ENCODE measurements at regions not wholly inside any gene's neighbourhood (a gene's known extent, or its start where the extent isn't known, plus 50 kb on each side); places are given as distances from the start of the nearest gene placed in this dataset.

- DNase-seq (ENCODE audit: low read depth, low spot score) (no peak), FAIRE-seq (no peak)
- Histone ChIP-seq H3K4me2 (ENCODE audit: control insufficient read depth, extremely low read depth, insufficient read depth, low read depth, low read length) (no peak overlapping the region), H3K4me3 (ENCODE audit: control insufficient read depth in 2 of 3, extremely low read depth in 1 of 3, insufficient read depth in 2 of 3, low read depth in 1 of 3, low read length in 3 of 3) (no peak overlapping the region), H2AFZ (ENCODE audit: control insufficient read depth, low read length) (no peak overlapping the region), H3K9me3 (ENCODE audit: control insufficient read depth, low read depth, low read length) (no peaks in the 10 kb centered on the region), H3K79me2 (ENCODE audit: control insufficient read depth, insufficient read depth, low read length) (no peaks in the 10 kb centered on the region), H3K4me1 (ENCODE audit: control insufficient read depth, extremely low read depth, insufficient read depth, low read length) (no peaks in the 10 kb centered on the region), H3K9ac (ENCODE audit: control insufficient read depth, extremely low read depth, insufficient read depth, low read length) (no peak overlapping the region), H4K20me1 (ENCODE audit: control insufficient read depth, extremely low read depth, insufficient read depth, low read length) (no peaks in the 10 kb centered on the region), H3K27me3 (ENCODE audit: control insufficient read depth, extremely low read depth, insufficient read depth, low read length) (no peaks in the 10 kb centered on the region), H3K36me3 (ENCODE audit: control insufficient read depth in 2 of 2, extremely low read depth in 1 of 2, insufficient read depth in 2 of 2, low read length in 2 of 2) (no peaks in the 10 kb centered on the region), H3K27ac (ENCODE audit: control insufficient read depth, insufficient read depth, low read length) (no peak overlapping the region), H3K9me1 (ENCODE audit: control insufficient read depth, extremely low read depth, insufficient read depth, low read length) (no peaks in the 10 kb centered on the region)
- dilution Hi-C loops (cut with MboI; ENCODE audit: extremely low pct_ligation_motif_present, low sequenced_read_pairs) = no loop called here
- TF ChIP-seq EZH2 (IDR thresholded peaks at IDR 0.05; ENCODE audit: low read length) = no peak
- no peak for TF ChIP-seq CTCF (optimal IDR thresholded peaks at IDR 0.05 in 1 of 3, IDR thresholded peaks at IDR 0.05 in 1 of 3, conservative IDR thresholded peaks at IDR 0.05 in 1 of 3; ENCODE audit: extremely low read depth in 1 of 3, insufficient read depth in 2 of 3, low read length in 3 of 3)
Measured at GRCh38 chr5:104355350-104355749, 792.8 kb upstream of the NUDT12 start.

GRCh38 chr5:104353371-104353770, 790.8 kb upstream of the NUDT12 start:
- H4K20me1 ChIP-seq (ENCODE audit: control insufficient read depth, extremely low read depth, insufficient read depth, low read length) = no peaks in the 10 kb centered on the region
- H3K4me2 ChIP-seq (ENCODE audit: control insufficient read depth, extremely low read depth, insufficient read depth, low read depth, low read length) = no peak overlapping the region
- H3K79me2 ChIP-seq (ENCODE audit: control insufficient read depth, insufficient read depth, low read length) = no peaks in the 10 kb centered on the region
- no peak overlapping the region for H3K4me3 ChIP-seq (ENCODE audit: control insufficient read depth in 2 of 3, extremely low read depth in 1 of 3, insufficient read depth in 2 of 3, low read depth in 1 of 3, low read length in 3 of 3)
- H3K9ac ChIP-seq (ENCODE audit: control insufficient read depth, extremely low read depth, insufficient read depth, low read length) = no peak overlapping the region
- FAIRE-seq (no peak), DNase-seq (ENCODE audit: low read depth, low spot score) (no peak)
- dilution Hi-C loops (cut with MboI; ENCODE audit: extremely low pct_ligation_motif_present, low sequenced_read_pairs) = no loop called here
- no peak for TF ChIP-seq CTCF (optimal IDR thresholded peaks at IDR 0.05 in 1 of 3, IDR thresholded peaks at IDR 0.05 in 1 of 3, conservative IDR thresholded peaks at IDR 0.05 in 1 of 3; ENCODE audit: extremely low read depth in 1 of 3, insufficient read depth in 2 of 3, low read length in 3 of 3)
- TF ChIP-seq EZH2 (IDR thresholded peaks at IDR 0.05; ENCODE audit: low read length) = no peak
- H3K4me1 ChIP-seq (ENCODE audit: control insufficient read depth, extremely low read depth, insufficient read depth, low read length) = no peaks in the 10 kb centered on the region
- H2AFZ ChIP-seq (ENCODE audit: control insufficient read depth, low read length) = no peak overlapping the region
- H3K36me3 ChIP-seq (ENCODE audit: control insufficient read depth in 2 of 2, extremely low read depth in 1 of 2, insufficient read depth in 2 of 2, low read length in 2 of 2) = no peaks in the 10 kb centered on the region
- H3K9me1 ChIP-seq (ENCODE audit: control insufficient read depth, extremely low read depth, insufficient read depth, low read length) = no peaks in the 10 kb centered on the region
- no peaks in the 10 kb centered on the region for H3K9me3 ChIP-seq (ENCODE audit: control insufficient read depth, low read depth, low read length)
- no peak overlapping the region for H3K27ac ChIP-seq (ENCODE audit: control insufficient read depth, insufficient read depth, low read length)
- H3K27me3 ChIP-seq (ENCODE audit: control insufficient read depth, extremely low read depth, insufficient read depth, low read length) = no peaks in the 10 kb centered on the region
